Omental fat pad (tissue), 3 donors: ENCODE measurements at regions not wholly inside any gene's neighbourhood (a gene's known extent, or its start where the extent isn't known, plus 50 kb on each side); places are given as distances from the start of the nearest gene placed in this dataset.

Experiments used
- ATAC-seq: fragments of 150-250 bp; one replicate; pipeline ENCODE4 v1.9.1; 2016; ENCODE audit warnings: mild to moderate bottlenecking, moderate library complexity; ENCODE audit not compliant: low FRiP score
- DNase-seq: peaks from one replicate; pipeline ENCODE4 v3.0.0-alpha.2; 2019; ENCODE audit warnings: low spot score
- CTCF ChIP-seq, 3 donors: fragments of 450-650 bp; IDR thresholded peaks; one replicate each; pipeline ENCODE4 v1.5.1; 2016 to 2017; ENCODE audit warnings: antibody characterized with exemption in 3 of 3, mild to moderate bottlenecking in 3 of 3, moderate library complexity in 2 of 3

- TF ChIP-seq CTCF (IDR thresholded peaks at IDR 0.05): no peak
- DNase-seq (no peak), ATAC-seq (no peak)
Observed at GRCh38 chr14:28901631-28902030, 135.0 kb downstream of the FOXG1 start.

GRCh38 chr14:28902930-28903329 is 136.3 kb downstream of the FOXG1 start:
- ATAC-seq (no peak), DNase-seq (no peak)
- no peak for TF ChIP-seq CTCF (IDR thresholded peaks at IDR 0.05)

GRCh38 chr14:28911521-28911920 is 144.9 kb downstream of the FOXG1 start:
- no peak for TF ChIP-seq CTCF (IDR thresholded peaks at IDR 0.05)
- DNase-seq (no peak), ATAC-seq (no peak)

GRCh38 chr14:28913056-28913455 is 146.5 kb downstream of the FOXG1 start:
- no peak for DNase-seq
- no peak for TF ChIP-seq CTCF (IDR thresholded peaks at IDR 0.05)
- no peak for ATAC-seq

- ATAC-seq (no peak), DNase-seq (no peak)
- no peak for TF ChIP-seq CTCF (IDR thresholded peaks at IDR 0.05)
Observed at GRCh38 chr14:28926122-28926521, 159.5 kb downstream of the FOXG1 start.

GRCh38 chr14:28931999-28932398 is 165.4 kb downstream of the FOXG1 start:
- TF ChIP-seq CTCF (IDR thresholded peaks at IDR 0.05): no peak
- no peak for DNase-seq
- no peak for ATAC-seq

GRCh38 chr14:28936601-28937000 is 170.0 kb downstream of the FOXG1 start:
- TF ChIP-seq CTCF (IDR thresholded peaks at IDR 0.05): no peak
- ATAC-seq (no peak), DNase-seq (no peak)
